Stimulated activated CD4-positive, alpha-beta T cell treated with anti-CD3 and anti-CD28 coated beads, TNF-alpha, amount 100 ng/mL, for 24 hours (primary cell): ENCODE measurements at regions not wholly inside any gene's neighbourhood (a gene's known extent, or its start where the extent isn't known, plus 50 kb on each side); places are given as distances from the start of the nearest gene placed in this dataset.
"Not testable (repeated sequence)": the region's sequence is repeated elsewhere in the genome, so short reads cannot be mapped to it uniquely, and the experiment has no call there.

Experiments used
- DNase-seq, 3 experiments: peaks; one replicate each; pipeline ENCODE4 v3.0.0-alpha.2; 2020; ENCODE audit warnings: low read depth in 3 of 3

DNA sequence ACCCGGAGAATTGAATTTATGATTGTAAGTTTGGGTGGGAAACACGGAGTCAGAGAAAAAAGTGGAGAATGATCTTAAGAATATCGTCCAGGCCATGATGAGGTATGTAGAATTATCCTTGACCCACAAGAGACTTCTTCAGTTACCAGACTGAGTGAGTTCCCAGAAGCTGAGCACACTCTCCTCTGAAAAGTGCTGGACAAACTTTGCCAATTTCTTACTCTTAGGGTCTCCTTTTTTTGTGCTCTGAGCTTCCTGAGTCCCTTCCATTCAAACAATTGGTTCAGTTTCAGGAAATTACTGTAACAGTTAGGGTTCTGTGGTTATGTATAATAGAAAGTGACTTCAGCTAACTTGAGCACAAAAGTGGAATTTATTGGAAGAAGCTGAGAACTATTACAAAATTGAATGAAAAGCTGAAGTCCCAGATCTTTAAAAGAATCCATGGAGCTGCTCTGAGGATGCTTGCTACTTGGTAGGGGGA is 50.6 kb upstream of the EHBP1 start:
- no peak for DNase-seq

- DNase-seq = no peak
Observed at GRCh38 chr2:62654423-62654791, 51.1 kb upstream of the EHBP1 start.

- DNase-seq = no peak
Observed at GRCh38 chr2:62653582-62654422, 51.7 kb upstream of the EHBP1 start.

DNA sequence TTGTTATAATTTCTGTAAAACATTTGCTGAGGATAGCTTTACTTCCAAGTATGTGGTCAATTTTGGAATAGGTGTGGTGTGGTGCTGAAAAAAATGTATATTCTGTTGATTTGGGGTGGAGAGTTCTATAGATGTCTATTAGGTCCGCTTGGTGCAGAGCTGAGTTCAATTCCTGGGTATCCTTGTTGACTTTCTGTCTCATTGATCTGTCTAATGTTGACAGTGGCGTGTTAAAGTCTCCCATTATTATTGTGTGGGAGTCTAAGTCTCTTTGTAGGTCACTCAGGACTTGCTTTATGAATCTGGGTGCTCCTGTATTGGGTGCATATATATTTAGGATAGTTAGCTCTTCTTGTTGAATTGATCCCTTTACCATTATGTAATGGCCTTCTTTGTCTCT is 56.4 kb upstream of the EHBP1 start:
- DNase-seq = not testable (repeated sequence)

DNA sequence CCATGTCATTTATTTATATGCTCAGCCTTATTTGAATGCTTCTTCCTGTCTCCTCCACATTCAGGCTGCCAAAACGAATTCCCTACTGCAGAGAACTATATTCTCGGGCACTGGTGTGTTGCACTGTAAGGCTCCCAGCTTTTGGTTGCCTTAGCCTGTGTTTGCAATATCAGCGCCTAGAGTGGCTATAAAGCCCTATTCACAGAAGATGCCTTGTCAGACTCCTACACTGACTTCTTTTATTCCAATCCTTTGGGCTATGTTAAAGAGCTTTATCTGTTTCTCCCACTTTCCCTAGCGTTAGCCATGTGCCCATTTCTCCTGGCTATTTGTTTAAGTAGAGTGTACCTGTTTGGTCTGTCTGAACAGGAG is 62.4 kb upstream of the EHBP1 start:
- DNase-seq = no peak

DNA sequence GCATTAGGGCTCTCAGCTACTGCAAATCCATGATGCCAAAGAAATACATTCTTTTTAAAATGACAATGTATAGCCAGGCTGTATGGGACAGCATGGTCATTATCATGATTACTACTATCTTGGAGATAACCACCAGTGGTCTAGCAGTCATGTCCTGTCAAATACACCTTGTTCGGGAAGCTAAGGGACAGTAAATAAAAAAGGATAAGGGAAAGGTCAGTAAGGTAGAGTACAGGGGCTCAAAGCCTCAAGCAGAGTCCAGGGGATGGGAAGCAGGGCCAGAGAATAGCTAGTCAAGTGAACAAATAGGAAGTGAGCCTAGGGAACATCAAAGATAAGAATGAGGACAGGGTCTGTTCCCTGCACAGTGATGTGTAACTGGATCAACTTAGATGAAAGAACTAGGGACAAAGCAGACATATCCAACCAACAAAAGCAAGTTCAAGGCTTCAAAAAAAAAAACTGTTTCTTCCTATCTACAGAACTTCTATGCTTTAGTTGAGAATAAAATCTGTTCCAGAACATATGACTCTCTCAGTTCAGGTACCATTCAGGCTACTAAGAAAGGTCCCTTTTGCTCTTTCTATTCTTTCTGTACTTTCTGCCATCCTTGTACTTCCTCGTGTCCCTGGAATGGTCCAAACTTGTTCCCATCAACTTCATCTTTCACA is 62.9 kb upstream of the EHBP1 start:
- DNase-seq = no peak

- DNase-seq = no peak
Observed at GRCh38 chr2:62641936-62642335, 63.6 kb upstream of the EHBP1 start.

DNA sequence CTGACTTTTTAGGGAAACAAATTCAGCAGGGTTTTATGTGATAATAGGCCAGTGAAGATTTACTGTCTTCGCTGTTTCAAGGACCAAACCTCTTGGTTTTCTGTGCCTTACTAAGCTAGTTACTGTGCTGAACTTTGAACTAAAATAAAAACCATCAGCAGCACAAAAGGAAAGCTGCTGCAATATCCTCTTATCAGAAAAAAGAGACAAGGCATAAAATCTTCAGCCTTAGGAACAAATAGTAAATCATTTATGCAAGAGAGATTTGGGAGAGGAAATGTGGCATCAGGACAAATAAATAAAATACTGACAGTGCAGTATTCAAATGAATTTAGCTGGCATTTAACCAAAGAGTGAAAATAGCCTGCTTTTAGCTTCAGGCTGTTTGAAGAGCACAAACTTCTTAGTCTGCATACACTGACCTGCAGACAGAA is 64.1 kb upstream of the EHBP1 start:
- no peak for DNase-seq

DNA sequence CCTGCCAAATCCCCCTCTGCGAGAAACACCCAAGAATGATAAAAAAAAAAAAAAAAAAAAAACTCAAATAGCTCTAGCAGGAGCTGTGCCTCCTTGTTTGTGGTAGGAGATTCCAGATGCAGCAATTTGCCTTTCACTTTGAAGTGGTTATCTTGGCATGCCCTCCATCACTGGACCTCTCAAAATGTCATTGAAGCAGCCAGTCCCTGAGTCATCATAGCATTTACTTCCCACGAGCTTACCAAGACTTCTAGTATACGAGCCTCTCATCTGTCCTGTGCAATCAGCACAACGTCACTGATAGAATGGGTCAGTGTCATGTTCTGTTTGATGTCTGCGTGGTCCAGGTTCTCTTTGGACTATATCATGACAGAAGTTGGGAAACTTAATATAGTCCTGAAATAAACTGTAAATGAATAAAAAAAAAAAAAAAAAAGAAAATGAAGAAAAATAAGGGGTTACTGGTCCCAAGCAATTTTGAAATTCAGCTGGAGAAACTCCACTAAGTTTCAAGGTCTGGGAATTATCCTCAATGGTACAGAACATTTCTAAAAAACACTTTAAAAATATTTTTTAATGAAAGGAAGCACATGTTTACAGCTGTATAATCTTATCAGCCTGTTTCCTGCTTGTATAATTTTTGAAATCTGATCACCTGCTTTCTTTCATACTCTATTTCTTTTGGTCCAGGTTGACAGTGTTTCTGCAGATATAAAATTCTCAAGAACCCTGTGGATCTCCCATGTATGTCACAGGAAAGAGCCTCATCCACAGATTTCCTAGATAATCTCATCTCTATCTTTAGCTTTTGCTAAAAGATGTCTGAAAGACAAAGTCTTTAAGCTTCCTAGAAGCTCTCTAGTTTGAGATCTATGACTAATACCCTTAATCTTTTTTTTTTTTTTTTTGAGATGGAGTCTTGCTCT is 74.1 kb upstream of the EHBP1 start:
- no peak for DNase-seq

GRCh38 chr2:62630206-62630605 is 75.3 kb upstream of the EHBP1 start:
- DNase-seq = not testable (repeated sequence)

DNA sequence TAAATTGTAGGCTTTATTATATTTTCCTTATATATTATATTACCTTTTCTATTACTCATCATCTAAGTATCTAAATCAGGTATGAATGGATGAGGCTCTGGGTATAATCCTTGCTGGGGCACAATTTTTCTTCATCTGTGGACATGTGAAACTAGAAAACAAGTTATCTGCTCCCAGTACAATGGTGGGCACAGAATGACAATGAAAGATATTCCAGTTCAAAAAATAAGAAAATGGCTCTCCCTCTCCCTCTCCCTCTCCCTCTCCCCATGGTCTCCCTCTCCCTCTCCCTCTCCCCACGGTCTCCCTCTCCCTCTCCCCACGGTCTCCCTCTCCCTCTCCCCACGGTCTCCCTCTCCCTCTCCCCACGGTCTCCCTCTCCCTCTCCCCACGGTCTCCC is 76.2 kb upstream of the EHBP1 start:
- DNase-seq = not testable (repeated sequence)

GRCh38 chr2:62627667-62628066 is 77.8 kb upstream of the EHBP1 start:
- no peak for DNase-seq

GRCh38 chr2:62624855-62625254 is 80.7 kb upstream of the EHBP1 start:
- no peak for DNase-seq

DNA sequence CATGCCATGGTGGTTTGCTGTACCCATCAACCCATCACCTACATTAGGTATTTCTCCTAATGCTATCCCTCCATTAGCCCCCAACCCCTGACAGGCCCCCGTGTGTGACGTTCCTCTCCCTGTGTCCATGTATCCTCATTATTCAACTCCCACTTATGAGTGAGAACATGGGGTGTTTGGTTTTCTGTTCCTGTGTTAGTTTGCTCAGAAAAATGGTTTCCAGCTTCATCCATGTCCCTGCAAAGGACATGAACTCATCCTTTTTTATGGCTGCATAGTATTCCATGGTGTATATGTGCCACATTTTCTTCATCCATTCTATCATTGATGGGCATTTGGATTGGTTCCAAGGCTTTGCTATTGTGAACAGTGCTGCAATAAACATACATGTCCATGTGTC is 89.0 kb upstream of the EHBP1 start:
- not testable (repeated sequence) for DNase-seq

DNA sequence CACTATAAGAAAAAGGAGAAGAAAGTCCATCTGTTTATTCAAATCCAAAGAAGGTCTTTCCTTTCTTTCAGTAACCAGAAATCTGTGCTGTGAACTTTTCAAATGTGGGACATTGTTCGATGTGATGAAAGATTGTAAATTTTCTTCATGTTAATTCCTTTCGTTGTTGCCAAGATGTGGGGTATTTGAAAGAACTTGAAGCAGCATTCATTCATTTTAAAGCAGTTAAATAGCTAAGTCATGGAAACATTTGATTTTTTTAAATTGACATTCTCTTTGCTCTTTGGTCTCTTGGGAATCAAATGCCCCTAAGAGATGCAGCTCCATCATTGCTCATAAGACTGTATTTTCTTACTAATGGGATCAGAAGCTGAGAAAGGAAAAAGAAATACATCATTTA is 93.7 kb upstream of the EHBP1 start:
- no peak for DNase-seq

DNA sequence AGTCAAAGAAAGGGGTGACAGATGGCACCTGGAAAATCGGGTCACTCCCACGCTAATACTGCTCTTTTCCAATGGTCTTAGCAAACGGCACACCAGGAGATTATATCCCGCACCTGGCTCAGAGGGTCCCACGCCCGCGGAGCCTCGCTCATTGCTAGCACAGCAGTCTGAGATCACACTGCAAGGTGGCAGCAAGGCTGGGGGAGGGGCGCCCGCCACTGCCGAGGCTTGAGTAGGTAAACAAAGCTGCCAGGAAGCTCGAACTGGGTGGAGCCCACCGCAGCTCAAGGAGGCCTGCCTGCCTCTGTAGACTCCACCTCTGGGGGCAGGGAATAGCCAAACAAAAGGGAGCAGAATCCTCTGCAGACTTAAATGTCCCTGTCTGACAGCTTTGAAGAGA is 99.5 kb upstream of the TMEM17 start:
- DNase-seq = not testable (repeated sequence)

DNA sequence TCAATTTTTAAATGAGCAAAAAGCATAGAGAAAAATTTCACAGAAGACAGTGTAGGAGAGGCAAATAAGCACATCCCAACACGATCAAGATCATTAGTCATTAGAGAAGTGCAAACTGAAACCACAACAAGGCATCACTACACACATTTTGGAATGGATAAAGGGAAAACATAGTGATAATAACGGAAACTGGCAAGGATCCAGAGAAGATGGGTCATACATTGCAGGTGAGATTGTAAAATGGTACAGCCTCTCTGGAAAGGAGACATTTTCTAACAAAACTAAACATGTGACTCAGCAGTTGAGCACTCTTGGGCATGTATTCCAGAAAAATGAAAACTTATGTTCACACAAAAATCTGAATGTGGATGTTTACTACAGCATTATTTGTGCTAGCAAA is 98.3 kb upstream of the TMEM17 start:
- DNase-seq = no peak

- DNase-seq = no peak
Observed at GRCh38 chr2:62603154-62603712, 97.2 kb upstream of the TMEM17 start.

DNA sequence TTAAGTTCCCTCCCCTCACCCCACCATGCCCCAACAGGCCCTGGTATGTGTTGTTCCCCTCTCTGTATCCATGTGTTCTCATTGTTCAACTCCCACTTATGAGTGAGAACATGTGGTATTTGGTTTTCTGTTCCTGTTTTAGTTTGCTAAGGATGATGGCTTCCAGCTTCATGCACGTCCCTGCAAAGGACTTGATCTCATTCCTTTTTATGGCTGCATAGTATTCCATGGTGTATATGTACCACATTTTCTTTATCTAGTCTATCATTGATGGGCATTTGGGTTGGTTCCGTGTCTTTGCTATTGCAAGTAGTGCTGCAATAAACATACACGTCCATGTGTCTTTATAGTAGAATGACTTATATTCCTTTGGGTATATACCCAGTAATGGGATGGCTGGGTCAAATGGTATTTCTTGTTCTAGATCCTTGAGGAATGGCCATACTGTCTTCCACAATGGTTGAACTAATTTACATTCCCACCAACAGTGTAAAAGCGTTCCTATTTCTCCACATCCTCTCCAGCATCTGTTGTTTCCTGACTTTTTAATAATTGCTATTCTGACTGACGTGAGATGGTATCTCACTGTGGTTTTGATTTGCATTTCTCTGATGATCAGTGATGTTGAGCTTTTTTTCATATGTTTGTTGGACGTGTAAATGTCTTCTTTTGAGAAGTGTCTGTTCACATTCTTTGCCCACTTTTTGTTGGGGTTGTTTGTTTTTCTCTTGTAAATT is 93.8 kb upstream of the TMEM17 start:
- DNase-seq = not testable (repeated sequence)

DNA sequence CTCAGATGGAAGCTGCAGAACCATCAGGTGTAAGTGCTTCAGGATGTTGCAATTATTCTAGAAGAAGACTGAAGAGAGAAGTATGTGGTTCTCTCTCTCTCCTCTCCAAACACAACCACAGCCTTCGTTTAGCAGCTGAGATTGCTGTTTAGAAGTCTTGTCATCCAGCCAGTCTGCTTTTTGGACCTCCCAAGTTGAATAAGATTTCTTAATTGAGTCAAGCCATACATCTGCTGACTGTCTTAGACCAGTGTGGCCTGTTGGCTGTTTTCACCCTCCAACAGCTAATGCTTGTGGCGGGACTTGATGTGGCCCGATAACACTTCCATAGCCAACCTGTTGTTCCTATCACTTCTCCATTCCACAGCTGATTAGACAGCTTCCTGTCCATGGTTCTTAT is 91.3 kb upstream of the TMEM17 start:
- DNase-seq = no peak
